HG02642 (cell line): ENCODE measurements at regions not wholly inside any gene's neighbourhood (a gene's known extent, or its start where the extent isn't known, plus 50 kb on each side); places are given as distances from the start of the nearest gene placed in this dataset.
"Not testable (repeated sequence)": the region's sequence is repeated elsewhere in the genome, so short reads cannot be mapped to it uniquely, and the experiment has no call there.

ENCODE experiments used
- ATAC-seq: cut with Tn5 transposase; IDR thresholded peaks from one replicate; pipeline ENCODE4 v1.9.1; 2021; ENCODE audit warnings: mild to moderate bottlenecking; ENCODE audit not compliant: unreplicated experiment, poor library complexity

DNA sequence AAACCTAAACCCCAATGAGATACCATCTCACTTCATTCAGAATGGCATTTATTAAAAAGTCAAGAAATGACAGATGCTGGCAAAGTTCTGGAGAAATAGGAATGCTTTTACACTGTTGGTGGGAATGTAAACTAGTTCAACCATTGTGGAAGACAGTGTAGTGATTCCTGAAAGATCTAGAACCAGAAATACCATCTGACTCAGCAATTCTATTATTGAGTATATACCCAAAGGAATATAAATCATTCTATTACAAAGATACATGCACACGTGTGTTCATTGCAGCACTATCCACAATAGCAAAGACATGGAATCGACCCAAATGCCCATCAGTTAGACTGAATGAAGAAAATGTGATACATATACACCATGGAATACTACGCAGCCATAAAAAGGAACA is 109.6 kb upstream of the PRKG2 start:
- not testable (repeated sequence) for ATAC-seq

DNA sequence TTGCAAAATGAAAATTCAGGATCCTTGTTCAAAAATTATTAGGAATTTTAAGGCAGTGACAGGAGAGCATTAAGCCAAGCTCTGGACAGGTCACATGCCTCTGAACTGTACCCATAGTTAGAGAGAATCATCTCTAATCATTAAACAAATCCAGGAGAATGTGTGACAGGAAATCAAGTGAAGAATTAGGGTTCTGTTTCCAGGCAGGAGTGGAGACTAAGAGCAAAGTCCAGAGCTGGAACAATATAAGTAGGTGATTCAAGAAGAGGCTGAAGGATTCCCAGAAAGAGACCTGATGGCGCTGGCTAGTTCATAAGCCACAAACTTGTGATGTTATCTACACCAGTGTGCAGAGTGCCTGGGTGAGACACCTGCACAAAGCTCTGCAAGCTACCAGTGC is 104.6 kb upstream of the PRKG2 start:
- ATAC-seq: no peak

DNA sequence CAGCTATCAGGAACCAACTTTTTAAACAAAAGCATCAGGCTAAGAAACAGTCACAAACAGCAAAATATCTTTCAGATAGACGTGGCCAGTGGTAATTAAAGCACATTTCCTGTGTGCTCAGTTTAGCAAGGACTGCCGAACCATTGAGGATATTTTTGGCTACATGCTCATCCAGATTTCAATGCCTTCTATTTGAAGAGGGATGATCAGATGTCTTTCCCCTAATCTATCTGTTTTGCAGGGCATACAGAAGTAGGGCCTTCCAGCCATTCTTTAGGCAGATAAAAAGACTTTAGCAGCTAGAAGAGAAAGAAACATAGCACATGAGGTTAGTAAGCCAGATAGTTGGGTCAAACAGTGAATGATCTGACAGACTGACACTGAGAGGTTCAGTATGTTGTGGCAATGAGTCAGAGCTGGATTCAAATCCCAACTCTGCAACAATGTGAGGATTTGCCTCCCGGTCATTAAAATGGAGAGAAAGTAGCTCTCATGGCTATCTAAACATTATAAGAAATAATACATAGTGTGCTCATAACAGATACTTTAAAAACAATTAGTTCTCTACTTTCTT is 100.0 kb upstream of the PRKG2 start:
- ATAC-seq: no peak

DNA sequence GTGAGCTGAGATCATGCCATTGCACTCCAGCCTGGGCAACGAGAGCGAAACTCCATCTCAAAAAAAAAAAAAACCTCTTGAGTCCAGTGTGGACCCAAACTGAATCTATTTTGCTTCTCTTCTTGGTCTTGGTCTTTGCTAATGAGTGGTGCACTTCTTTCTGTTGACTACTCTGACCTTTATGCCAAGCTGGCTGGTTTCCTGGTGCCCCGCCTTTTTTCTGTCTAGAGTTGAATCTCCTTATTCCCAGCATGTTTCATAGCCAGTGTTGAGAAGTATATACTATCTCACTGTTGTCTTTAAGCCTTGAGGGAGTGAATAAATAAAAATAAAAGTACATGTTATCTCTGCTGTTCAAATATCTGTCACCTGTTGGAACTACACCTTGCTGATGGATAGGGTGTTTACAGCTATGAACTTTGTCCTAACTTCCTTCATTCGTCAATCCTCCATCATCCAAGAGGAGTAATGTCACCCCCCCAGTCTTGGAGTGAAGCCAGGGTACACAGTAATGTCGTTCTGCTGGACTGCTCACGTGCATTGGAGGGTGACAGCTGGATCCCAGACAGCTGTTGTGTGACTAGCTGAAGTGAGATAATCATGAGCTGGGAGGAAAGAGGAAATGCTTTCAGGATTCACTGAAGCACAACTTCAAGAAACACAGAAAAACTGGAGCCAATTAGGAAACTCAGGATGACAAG is 99.3 kb upstream of the PRKG2 start:
- no peak for ATAC-seq

DNA sequence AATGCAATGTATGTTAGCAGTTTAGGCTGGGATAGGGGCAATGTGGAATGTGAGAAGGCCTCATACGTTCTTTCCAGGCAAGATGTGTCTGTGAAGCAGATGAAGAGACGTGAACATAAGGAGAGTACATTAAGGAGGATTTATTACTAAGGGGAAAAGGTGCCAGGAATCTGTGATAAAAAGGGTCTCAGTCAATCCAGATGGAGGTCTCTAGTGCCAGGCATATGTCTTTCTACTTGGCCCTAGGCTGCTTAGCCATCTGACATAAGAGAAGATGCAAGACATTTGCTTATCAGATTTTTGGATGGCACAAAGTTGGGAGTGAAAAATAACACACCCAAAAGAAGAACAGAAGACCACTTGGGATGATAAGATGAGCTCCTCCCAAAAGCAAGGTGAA is 93.0 kb upstream of the PRKG2 start:
- no peak for ATAC-seq

DNA sequence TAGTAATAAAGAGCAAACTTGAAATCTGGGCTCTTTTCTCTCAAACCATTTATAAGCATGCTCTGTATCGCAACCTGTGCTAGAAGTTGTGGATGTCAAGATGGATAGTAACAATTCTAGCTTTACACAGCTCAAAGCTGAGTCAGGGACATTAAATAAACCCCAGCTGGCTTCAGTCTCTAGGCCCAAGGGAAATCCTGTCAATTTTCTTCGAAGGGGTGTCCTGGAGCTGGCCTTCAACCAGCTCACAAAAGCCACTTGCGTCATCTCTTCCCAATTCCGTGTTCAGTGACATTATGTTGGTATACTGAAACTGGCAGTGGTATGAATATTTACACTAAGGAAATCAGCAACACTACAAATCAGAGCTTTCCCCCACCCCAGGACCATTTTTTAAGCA is 89.8 kb upstream of the PRKG2 start:
- ATAC-seq: no peak

DNA sequence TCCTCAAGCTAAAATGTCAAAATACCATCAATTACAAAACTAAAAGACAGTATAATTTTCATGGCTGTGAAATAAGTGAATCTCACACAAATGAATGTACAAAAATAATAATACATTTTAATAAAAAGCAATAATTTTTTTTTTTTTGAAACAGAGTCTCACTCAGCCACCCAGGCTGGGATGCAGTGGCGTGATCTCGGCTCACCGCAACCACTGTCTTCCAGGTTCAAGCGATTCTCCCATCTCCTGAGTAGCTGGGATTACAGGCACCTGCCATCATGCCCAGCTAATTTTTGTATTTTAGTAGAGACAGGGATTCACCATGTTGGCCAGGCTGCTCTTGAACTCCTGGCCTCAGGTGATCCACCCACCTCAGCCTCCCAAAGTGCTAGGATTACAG is 85.3 kb upstream of the PRKG2 start:
- not testable (repeated sequence) for ATAC-seq

DNA sequence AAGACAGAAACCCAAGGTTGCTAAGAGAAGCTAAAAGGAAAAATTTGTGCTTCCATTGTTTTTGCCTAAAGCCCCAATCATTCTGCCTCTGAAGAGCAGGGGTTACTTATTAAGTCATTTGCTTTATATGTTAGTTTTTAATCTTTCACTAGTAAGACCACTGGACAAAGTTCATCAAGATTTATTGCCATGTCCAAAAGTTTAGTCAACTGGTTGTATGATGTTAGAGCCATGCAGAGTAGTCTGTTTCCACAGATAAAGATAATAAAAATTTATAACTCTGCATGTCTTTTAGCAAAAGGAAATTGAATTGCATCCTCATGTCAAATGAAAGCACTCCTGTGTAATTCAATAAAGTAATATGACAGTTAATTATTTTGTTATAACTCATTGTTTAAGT is 75.8 kb upstream of the PRKG2 start:
- no peak for ATAC-seq

DNA sequence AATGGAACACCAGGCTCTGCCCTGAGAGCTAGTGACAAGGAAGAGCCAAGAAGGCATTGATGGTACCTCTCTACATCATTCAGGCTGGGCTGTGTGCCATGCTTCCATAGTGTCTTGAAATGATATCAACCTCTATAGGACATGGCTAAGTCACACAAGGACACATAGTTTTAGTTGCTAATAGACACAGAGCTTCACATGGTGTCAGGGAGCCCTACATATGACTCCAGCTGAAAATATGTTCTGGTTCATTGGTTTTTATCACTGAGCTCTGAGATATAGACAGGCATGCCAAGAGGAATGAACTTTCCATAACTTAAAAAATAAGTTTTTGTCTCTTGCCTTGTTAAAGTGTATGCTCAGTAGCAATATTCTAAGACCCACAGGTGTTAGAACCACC is 72.1 kb upstream of the PRKG2 start:
- ATAC-seq: no peak

DNA sequence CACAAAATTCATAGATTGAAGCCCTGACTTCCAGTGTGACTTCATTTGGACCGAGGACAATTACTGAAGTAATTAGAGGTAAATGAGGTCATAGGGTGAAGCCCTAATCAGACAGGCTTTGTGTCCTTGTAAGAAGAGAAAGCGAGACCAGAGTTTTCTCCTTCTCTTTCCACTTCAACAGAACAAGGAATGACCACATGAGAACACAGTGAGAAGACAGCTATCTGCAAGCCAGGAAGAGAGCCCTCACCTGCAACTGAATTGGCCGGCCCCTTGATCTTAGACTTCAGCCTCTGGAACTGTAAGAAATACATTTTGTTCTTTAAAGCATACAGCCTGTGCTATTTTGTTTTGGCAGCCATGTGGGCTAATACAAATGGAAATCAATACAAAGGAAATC is 67.1 kb upstream of the PRKG2 start:
- ATAC-seq: no peak

DNA sequence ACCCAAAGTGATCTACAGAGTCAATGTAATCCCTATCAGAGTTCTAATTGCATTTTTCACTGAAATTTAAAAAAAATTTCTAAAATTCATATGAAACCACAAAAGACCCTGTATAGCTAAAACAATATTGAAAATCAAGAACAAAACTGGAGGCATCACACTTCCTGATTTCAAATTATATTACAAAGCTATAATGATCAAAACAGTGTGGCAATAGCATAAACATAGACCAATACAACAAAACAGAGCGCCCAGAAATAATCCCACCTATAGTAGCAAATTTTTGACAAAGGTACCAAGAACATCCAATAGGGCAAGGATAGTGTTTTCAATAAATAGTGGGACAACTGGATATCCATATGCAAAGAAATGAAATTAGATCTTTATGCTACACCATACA is 59.4 kb upstream of the PRKG2 start:
- ATAC-seq: no peak

DNA sequence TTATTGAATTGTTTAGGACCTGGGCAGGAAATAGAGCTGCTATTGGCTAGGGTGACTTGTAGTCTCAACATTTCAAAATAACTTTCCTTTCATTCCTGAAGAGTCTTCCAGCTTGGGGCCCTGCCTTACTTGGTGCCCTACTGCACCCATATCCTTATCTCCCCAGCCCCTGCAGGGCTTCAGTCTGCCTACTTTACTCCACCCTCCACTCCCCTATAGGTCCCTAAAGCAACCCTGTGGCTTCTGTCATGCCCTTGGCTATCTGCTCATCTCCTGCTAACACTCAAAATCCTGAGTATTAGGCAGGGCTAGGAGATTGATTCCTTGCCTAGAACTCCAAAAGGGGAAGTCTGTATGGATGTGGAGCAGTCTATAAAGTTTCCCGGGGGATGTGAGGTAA is 57.6 kb upstream of the PRKG2 start:
- ATAC-seq: no peak
